Lung (tissue), 11 donors: ENCODE measurements at regions not wholly inside any gene's neighbourhood (a gene's known extent, or its start where the extent isn't known, plus 50 kb on each side); places are given as distances from the start of the nearest gene placed in this dataset.

Experiments used
- ATAC-seq: fragments of 200-7000 bp; cut with Tn5 transposase; one replicate; pipeline ENCODE4 v1.9.1; 2020; ENCODE audit warnings: moderate number of reproducible peaks; ENCODE audit not compliant: insufficient read depth, low FRiP score
- DNase-seq, 3 donors: peaks; one replicate each; pipeline ENCODE4 v3.0.0-alpha.2; 2013 to 2017
- H3K27ac ChIP-seq, 2 donors: one replicate each; pipeline ENCODE4 v1.5.1; 2013; ENCODE audit warnings: mild to moderate bottlenecking in 2 of 2, moderate library complexity in 2 of 2, control low read depth in 1 of 2, inconsistent platforms in 1 of 2, low read depth in 1 of 2, low read length in 1 of 2
- H3K27me3 ChIP-seq, 3 donors: one replicate each; pipeline ENCODE4 v1.5.1; 2013; ENCODE audit warnings: low read length in 2 of 3; ENCODE audit not compliant: control insufficient read depth in 3 of 3, insufficient read depth in 3 of 3
- H3K36me3 ChIP-seq, 4 donors: one replicate each; pipeline ENCODE4 v1.5.1; 2013; ENCODE audit warnings: low read length in 4 of 4, mild to moderate bottlenecking in 1 of 4, moderate library complexity in 1 of 4; ENCODE audit not compliant: control insufficient read depth in 4 of 4, insufficient read depth in 4 of 4
- H3K4me1 ChIP-seq, 5 donors: one replicate each; pipeline ENCODE4 v1.5.1; 2013; ENCODE audit warnings: low read length in 5 of 5, mild to moderate bottlenecking in 2 of 5, moderate library complexity in 1 of 5; ENCODE audit not compliant: control insufficient read depth in 5 of 5, insufficient read depth in 5 of 5
- H3K4me3 ChIP-seq: one replicate; pipeline ENCODE4 v1.5.1; 2013; ENCODE audit warnings: mild to moderate bottlenecking, control low read depth, moderate library complexity
- H3K9ac ChIP-seq, 2 donors: one replicate each; pipeline ENCODE4 v1.5.1; 2013; ENCODE audit warnings: low read length in 2 of 2, control low read depth in 1 of 2; ENCODE audit not compliant: insufficient read depth in 1 of 2
- H3K9me3 ChIP-seq, 4 donors: one replicate each; pipeline ENCODE4 v1.5.1; 2013; ENCODE audit warnings: low read length in 3 of 4, mild to moderate bottlenecking in 1 of 4, moderate library complexity in 1 of 4; ENCODE audit not compliant: control insufficient read depth in 4 of 4, insufficient read depth in 3 of 4
- CTCF ChIP-seq: IDR thresholded peaks from 2 replicates; pipeline ENCODE4 v1.5.1; 2012; ENCODE audit warnings: mild to moderate bottlenecking; ENCODE audit errors: control extremely low read depth, extremely low read depth
- WGBS, 2 donors: extraction: QIAGEN DNeasy Blood & Tissue Kit; methylation state at CpG; one replicate each; pipeline ENCODE4 v1.1.7; 2013; 5-methylcytosine and 5-hydroxymethylcytosine counted together
- donor health status: control.
- donor health status: control.
- donor health status: Bipolar disorder and iron deficiency.
- donor health status: healthy.
- donor health status: DM: yes; HTN: yes; CAD: no.

GRCh38 chr4:23590431-23590830 lies 299.4 kb downstream of the PPARGC1A start:
- ATAC-seq: no peak
- H3K4me1 ChIP-seq: no peaks in the 10 kb centered on the region
- TF ChIP-seq CTCF: no peak
- whole genome bisulfite sequencing, 2 donors: 62 to 69% methylated on average over 2 of the region's 2 CpGs
- H3K9me3 ChIP-seq: peaks cover 0 to 2% (median 0%) of the 10 kb centered on the region in 4 donors
- no peak overlapping the region for H3K27ac ChIP-seq
- H3K4me3 ChIP-seq: no peak overlapping the region
- no peaks in the 10 kb centered on the region for H3K27me3 ChIP-seq
- no peak for DNase-seq
- H3K36me3 ChIP-seq: no peaks in the 10 kb centered on the region
- no peak overlapping the region for H3K9ac ChIP-seq

GRCh38 chr4:23584024-23584423 lies 305.8 kb downstream of the PPARGC1A start:
- Histone ChIP-seq H3K4me1 (peaks cover 0 to 10% (median 0%) of the 10 kb centered on the region in 5 donors), H3K9me3 (no peaks in the 10 kb centered on the region), H3K9ac (no peak overlapping the region), H3K36me3 (no peaks in the 10 kb centered on the region), H3K27me3 (no peaks in the 10 kb centered on the region), H3K27ac (no peak overlapping the region), H3K4me3 (no peak overlapping the region)
- ATAC-seq (no peak), DNase-seq (no peak)
- TF ChIP-seq CTCF: no peak
- 23 to 34% methylated on average over 3 of the region's 3 CpGs for WGBS, 2 donors

- DNase-seq: no peak
- Histone ChIP-seq H3K27ac (no peak overlapping the region), H3K36me3 (no peaks in the 10 kb centered on the region), H3K4me1 (peaks cover 0 to 10% (median 0%) of the 10 kb centered on the region in 5 donors), H3K9me3 (no peaks in the 10 kb centered on the region), H3K27me3 (no peaks in the 10 kb centered on the region), H3K4me3 (no peak overlapping the region), H3K9ac (no peak overlapping the region)
- no peak for ATAC-seq
- 53 to 68% methylated on average over 1 of the region's 1 CpG for WGBS, 2 donors
- no peak for TF ChIP-seq CTCF
Observed at GRCh38 chr4:23582671-23583070, 307.2 kb downstream of the PPARGC1A start.

GRCh38 chr4:23579166-23579565 lies 310.7 kb downstream of the PPARGC1A start:
- WGBS, 2 donors: 81 to 83% methylated on average over 6 of the region's 6 CpGs
- ATAC-seq (no peak), DNase-seq (no peak)
- H3K4me1 ChIP-seq: peaks cover 0 to 6% (median 0%) of the 10 kb centered on the region in 5 donors
- no peaks in the 10 kb centered on the region for H3K36me3 ChIP-seq
- peaks cover 0 to 2% (median 0%) of the 10 kb centered on the region in 4 donors for H3K9me3 ChIP-seq
- H3K4me3 ChIP-seq: no peak overlapping the region
- H3K27ac ChIP-seq: no peak overlapping the region
- H3K9ac ChIP-seq: no peak overlapping the region
- no peaks in the 10 kb centered on the region for H3K27me3 ChIP-seq
- no peak for TF ChIP-seq CTCF
